PC-3 (cell line): ENCODE measurements at regions not wholly inside any gene's neighbourhood (a gene's known extent, or its start where the extent isn't known, plus 50 kb on each side); places are given as distances from the start of the nearest gene placed in this dataset.

ENCODE experiments used
- ATAC-seq: fragments of 200-7000 bp; cut with Tn5 transposase; 2 replicates; pipeline ENCODE4 v1.9.1; 2020; ENCODE audit warnings: mild to moderate bottlenecking, moderate library complexity
- BruUV-seq: library from RNA; stranded (reverse); fragments of 400-500 nt; replicated peaks from 2 replicates; lab custom pipeline; 2021; lab: Mats Ljungman, UMichigan
- CTCF ChIA-PET: fragments of 300-600 bp; sonication (Branson Sonifier 250); formaldehyde crosslinking; loops from one replicate; lab custom pipeline; 2022; ENCODE audit warnings: antibody characterized with exemption; lab: Charles Lee
- POLR2A ChIA-PET: fragments of 300-600 bp; sonication (Branson Sonifier 250); formaldehyde crosslinking; loops from one replicate; lab custom pipeline; 2022; ENCODE audit warnings: antibody characterized with exemption; ENCODE audit not compliant: unreplicated experiment; lab: Charles Lee
- DNase-seq: peaks from one replicate; pipeline ENCODE4 v3.0.0-alpha.2; 2015
- H2AFZ ChIP-seq: fragments of 300-600 bp; sonication (generic); 2 replicates; pipeline ENCODE4 v1.6.0; 2016; ENCODE audit warnings: antibody characterized with exemption, low read length
- H3F3A ChIP-seq: fragments of 300-600 bp; sonication (generic); one replicate; pipeline ENCODE4 v1.6.0; 2017; ENCODE audit warnings: antibody characterized with exemption, low read length, control low read depth, mild to moderate bottlenecking; ENCODE audit not compliant: unreplicated experiment
- H3K27ac ChIP-seq: fragments of 300-600 bp; sonication (generic); 2 replicates; pipeline ENCODE4 v1.5.1; 2016; ENCODE audit warnings: mild to moderate bottlenecking, low read length
- H3K27me3 ChIP-seq: fragments of 300-600 bp; sonication (generic); 2 replicates; pipeline ENCODE4 v1.6.1; 2016; ENCODE audit warnings: low read length, mixed read lengths
- H3K36me3 ChIP-seq: fragments of 300-600 bp; sonication (generic); 2 replicates; pipeline ENCODE4 v1.6.1; 2016; ENCODE audit warnings: low read depth, mixed run types, low read length, mixed read lengths
- H3K4me1 ChIP-seq: fragments of 300-600 bp; sonication (generic); 2 replicates; pipeline ENCODE4 v1.5.1; 2016; ENCODE audit warnings: low read length; ENCODE audit not compliant: insufficient read depth
- H3K4me2 ChIP-seq: fragments of 300-600 bp; sonication (generic); 2 replicates; pipeline ENCODE4 v1.6.0; 2016; ENCODE audit warnings: low read length
- H3K4me3 ChIP-seq: fragments of 300-600 bp; sonication (generic); 2 replicates; pipeline ENCODE4 v1.5.1; 2016; ENCODE audit warnings: mild to moderate bottlenecking, low read length, mixed read lengths
- H3K79me2 ChIP-seq: fragments of 300-600 bp; sonication (generic); 2 replicates; pipeline ENCODE4 v1.6.1; 2017; ENCODE audit warnings: low read length, mixed read lengths
- H3K9ac ChIP-seq: fragments of 300-600 bp; sonication (generic); 2 replicates; pipeline ENCODE4 v1.6.0; 2016; ENCODE audit warnings: mild to moderate bottlenecking, low read length
- H3K9me2 ChIP-seq: fragments of 300-600 bp; sonication (generic); replicated peaks from 2 replicates; pipeline ENCODE4 v1.6.1; 2016; ENCODE audit warnings: mixed run types, low read length, mixed read lengths
- H3K9me3 ChIP-seq: fragments of 300-600 bp; sonication (generic); 2 replicates; pipeline ENCODE4 v1.6.1; 2016; ENCODE audit warnings: low read length, mixed read lengths
- H4K20me1 ChIP-seq: fragments of 300-600 bp; sonication (generic); 2 replicates; pipeline ENCODE4 v1.6.1; 2016; ENCODE audit warnings: low read length, mixed read lengths
- EZH2 ChIP-seq: fragments of 300-600 bp; sonication (generic); IDR thresholded peaks from one replicate; pipeline ENCODE4 v1.6.1; 2017; ENCODE audit warnings: antibody characterized with exemption, mild to moderate bottlenecking, low read length; ENCODE audit not compliant: unreplicated experiment
- EZH2phosphoT487 ChIP-seq: fragments of 300-600 bp; sonication (generic); IDR thresholded peaks from 2 replicates; pipeline ENCODE4 v1.6.1; 2018; ENCODE audit warnings: mild to moderate bottlenecking, antibody characterized with exemption, low read length, borderline replicate concordance
- intact Hi-C: fragments of 100-400 bp; cut with micrococcal nuclease; formaldehyde crosslinking; loops from 2 replicates; pipeline ENCODE4 v1.9.0; 2023
- TF ChIP-seq, protein P1 (sequence below): fragments of 300-600 bp; sonication (generic); conservative IDR thresholded peaks from 2 replicates; pipeline ENCODE4 v1.5.1; 2017; ENCODE audit warnings: antibody characterized with exemption, low read depth, mild to moderate bottlenecking, low read length

DNA sequence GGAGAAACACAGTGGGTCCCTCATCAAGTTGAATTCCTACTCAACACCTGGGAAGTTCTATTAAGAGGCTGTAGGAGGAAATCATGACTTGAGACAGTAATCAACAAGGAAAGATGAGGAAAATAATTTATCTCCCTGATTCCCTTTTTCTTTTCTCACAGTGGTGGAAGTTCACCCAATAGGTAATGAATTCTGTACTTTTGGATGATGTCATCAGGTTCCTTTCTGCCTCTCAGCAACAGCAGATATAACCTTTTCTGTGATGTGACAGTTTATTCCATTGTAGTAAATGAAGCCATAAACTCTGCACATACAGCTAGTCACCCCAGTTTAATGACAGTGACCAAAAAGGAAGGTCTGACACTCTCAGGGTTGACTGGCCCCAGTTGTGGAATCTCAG lies 1265.0 kb downstream of the NXPH1 start:
- DNase-seq = no peak
- Histone ChIP-seq H3K9ac (no peak overlapping the region), H3F3A (no peaks in the 10 kb centered on the region), H3K4me3 (no peak overlapping the region), H3K9me2 (no peaks in the 10 kb centered on the region), H3K27me3 (no peaks in the 10 kb centered on the region), H2AFZ (no peak overlapping the region), H3K4me1 (no peaks in the 10 kb centered on the region), H3K4me2 (no peak overlapping the region), H3K36me3 (no peaks in the 10 kb centered on the region), H3K9me3 (no peaks in the 10 kb centered on the region), H4K20me1 (no peaks in the 10 kb centered on the region), H3K79me2 (no peaks in the 10 kb centered on the region), H3K27ac (no peak overlapping the region)
- no TSS peak for BruUV-seq
- intact Hi-C loops = no loop called here
- TF ChIP-seq EZH2 = no peak
- TF ChIP-seq EZH2phosphoT487 = no peak
- TF ChIP-seq, protein P1, sequence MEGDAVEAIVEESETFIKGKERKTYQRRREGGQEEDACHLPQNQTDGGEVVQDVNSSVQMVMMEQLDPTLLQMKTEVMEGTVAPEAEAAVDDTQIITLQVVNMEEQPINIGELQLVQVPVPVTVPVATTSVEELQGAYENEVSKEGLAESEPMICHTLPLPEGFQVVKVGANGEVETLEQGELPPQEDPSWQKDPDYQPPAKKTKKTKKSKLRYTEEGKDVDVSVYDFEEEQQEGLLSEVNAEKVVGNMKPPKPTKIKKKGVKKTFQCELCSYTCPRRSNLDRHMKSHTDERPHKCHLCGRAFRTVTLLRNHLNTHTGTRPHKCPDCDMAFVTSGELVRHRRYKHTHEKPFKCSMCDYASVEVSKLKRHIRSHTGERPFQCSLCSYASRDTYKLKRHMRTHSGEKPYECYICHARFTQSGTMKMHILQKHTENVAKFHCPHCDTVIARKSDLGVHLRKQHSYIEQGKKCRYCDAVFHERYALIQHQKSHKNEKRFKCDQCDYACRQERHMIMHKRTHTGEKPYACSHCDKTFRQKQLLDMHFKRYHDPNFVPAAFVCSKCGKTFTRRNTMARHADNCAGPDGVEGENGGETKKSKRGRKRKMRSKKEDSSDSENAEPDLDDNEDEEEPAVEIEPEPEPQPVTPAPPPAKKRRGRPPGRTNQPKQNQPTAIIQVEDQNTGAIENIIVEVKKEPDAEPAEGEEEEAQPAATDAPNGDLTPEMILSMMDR = no peak
- POLR2A ChIA-PET = no interaction called here
- no peak for ATAC-seq
- CTCF ChIA-PET = no interaction called here

DNA sequence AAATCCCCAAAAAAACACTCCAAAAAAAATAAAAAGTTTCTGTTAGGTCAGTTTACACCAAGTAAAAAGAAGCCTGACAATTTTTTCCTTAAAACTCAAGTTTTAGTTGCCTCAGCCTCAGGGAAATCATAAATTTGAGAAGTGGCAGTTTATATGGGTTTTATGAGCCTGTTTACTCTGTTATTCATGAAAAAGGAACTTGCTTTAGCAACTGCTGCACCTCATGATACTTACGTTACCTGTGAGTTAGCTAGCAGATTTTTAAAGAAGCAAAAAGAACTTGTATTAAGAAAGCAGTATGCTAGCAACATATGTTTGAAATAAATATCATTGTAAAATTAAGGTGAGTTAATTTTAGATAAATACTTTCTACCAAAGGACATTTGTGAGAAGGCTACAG lies 1264.5 kb upstream of the PHF14 start:
- Histone ChIP-seq H3K9ac (no peak overlapping the region), H3K79me2 (no peaks in the 10 kb centered on the region), H4K20me1 (no peaks in the 10 kb centered on the region), H3F3A (no peaks in the 10 kb centered on the region), H2AFZ (no peak overlapping the region), H3K27me3 (no peaks in the 10 kb centered on the region), H3K27ac (peak overlapping the region; percentile 45), H3K36me3 (no peaks in the 10 kb centered on the region), H3K4me1 (peaks cover 22% of the 10 kb centered on the region), H3K9me3 (no peaks in the 10 kb centered on the region; the same call in 1 of the 2 replicates), H3K4me2 (peak overlapping the region; percentile 22; the same call in 1 of the 2 replicates), H3K9me2 (no peaks in the 10 kb centered on the region), H3K4me3 (no peak overlapping the region)
- DNase-seq (peak; percentile 54), ATAC-seq (peak; percentile 59)
- intact Hi-C loops = loop anchor here (1.0 to 2.0 kb wide), 2 partner anchors 156 to 626 kb away; no protein-coding TSS in a partner anchor
- no TSS peak for BruUV-seq
- POLR2A ChIA-PET = no interaction called here
- no peak for TF ChIP-seq EZH2
- TF ChIP-seq EZH2phosphoT487 = no peak
- TF ChIP-seq, protein P1 = no peak
- CTCF ChIA-PET = no interaction called here

DNA sequence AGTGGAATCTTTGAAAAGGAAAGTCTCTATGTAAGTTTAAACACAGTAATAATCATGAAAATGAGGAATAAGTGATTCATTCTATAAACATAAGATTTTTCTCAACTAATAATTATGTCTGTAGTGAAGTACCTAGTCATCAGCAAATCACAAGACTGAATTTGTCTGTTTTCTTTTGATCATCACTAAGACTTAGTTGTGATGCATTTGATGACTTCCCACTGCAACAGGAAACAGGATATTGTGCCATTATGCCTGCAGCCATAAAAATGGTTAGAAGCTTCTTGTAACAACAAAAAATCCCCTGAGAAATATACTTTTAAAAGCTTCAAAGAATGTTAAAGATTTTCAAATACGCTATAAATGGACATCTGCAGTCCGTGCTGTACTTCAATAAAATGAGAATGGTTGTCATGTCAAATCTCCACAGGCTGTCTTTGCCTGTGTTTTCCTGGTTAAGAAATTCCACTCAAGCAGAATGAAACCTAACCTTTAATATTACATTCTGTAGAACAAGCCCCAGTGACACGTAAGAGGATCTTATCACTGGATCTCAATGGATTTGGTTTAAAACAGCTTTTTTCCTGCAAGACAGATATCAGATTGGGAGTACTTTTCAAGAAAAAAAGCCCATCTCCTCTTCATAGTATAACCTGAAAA lies 1262.3 kb upstream of the PHF14 start:
- Histone ChIP-seq H3K4me3 (0 out of 2 replicates have a peak overlapping the region, but pooled peaks have one; percentile 15), H3K9me2 (no peaks in the 10 kb centered on the region), H3K4me1 (peaks cover 23% of the 10 kb centered on the region), H3K9me3 (no peaks in the 10 kb centered on the region; the same call in 1 of the 2 replicates), H3K9ac (peak overlapping the region; percentile 23), H2AFZ (no peak overlapping the region), H3K36me3 (no peaks in the 10 kb centered on the region), H3K79me2 (no peaks in the 10 kb centered on the region), H3K4me2 (0 out of 2 replicates have a peak overlapping the region, but pooled peaks have one; percentile 10), H4K20me1 (no peaks in the 10 kb centered on the region), H3K27me3 (no peaks in the 10 kb centered on the region), H3K27ac (peak overlapping the region; percentile 76), H3F3A (no peaks in the 10 kb centered on the region)
- ChIA-PET CTCF (no interaction called here), POLR2A (no interaction called here)
- peak; percentile 50 for DNase-seq
- peak; percentile 68 for ATAC-seq
- BruUV-seq = TSS peak; percentile 54
- intact Hi-C loops = loop anchor here (1.0 to 10.0 kb wide), 3 partner anchors 117 to 413 kb away; no protein-coding TSS in a partner anchor
- no peak for TF ChIP-seq EZH2phosphoT487
- TF ChIP-seq, protein P1 = no peak
- no peak for TF ChIP-seq EZH2
